CD4-positive, alpha-beta T cell treated with Interleukin-6 at 100 ng/mL for 8 hours (primary cell): ENCODE measurements at regions not wholly inside any gene's neighbourhood (a gene's known extent, or its start where the extent isn't known, plus 50 kb on each side); places are given as distances from the start of the nearest gene placed in this dataset.
"Not testable (repeated sequence)": the region's sequence is repeated elsewhere in the genome, so short reads cannot be mapped to it uniquely, and the experiment has no call there.

Source experiments
- DNase-seq: peaks from one replicate; pipeline ENCODE4 v3.0.0-alpha.2; 2020; ENCODE audit warnings: mixed read lengths, low spot score

DNA sequence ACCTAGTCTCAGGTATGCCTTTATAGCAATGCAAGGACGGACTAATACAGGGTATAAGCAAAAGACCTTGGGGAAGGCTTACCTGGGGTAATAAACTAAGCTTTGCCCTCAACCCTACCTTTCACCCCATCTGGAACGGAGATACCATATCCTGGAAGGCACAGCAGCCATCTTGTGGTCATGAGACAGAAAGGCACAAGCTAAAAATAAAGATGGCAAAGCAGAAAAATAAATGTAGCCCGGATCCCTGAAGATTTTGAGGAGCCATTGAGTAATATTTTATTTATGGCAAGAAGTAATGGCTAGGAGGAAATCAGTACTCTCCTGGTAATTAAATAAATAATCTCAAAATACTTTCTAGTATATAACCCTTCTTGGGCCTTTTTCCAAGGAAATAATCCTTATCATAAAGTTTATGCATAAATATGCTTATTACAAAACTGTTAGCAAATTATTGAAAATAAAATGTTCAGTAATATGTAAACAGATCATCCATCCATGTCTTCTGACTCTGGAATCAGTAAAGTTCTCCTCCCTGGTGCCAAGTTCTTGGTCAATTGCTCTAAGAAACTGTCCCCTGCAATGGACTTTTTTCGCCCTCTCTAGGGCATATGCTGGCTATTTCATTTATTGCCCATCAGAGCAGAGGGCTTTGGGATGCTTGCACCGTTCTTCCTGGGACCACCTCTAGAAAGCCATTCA, 198.7 kb downstream of the SPP2 start:
- no peak for DNase-seq

DNA sequence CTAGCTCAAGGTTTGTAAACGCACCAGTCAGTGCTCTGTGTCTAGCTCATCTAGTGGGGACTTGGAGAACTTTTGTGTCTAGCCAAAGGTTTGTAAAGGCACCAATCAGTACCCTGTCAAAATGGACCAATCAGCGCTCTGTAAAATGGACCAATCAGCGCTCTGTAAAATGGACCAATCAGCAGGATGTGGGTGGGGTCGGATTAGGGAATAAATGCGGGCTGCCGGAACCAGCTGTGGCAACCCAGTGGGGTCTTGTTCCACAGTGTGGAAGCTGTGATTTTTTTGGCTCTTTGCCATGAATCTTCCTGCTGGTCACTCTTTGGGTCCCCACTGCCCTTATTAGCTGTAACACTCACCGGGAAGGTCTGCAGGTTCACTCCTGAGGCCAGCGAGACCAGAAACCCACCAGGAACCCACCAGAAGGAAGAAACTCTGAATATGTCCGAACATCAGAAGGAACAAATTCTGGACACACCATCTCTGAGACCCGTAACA, 197.8 kb downstream of the SPP2 start:
- DNase-seq: not testable (repeated sequence)

DNA sequence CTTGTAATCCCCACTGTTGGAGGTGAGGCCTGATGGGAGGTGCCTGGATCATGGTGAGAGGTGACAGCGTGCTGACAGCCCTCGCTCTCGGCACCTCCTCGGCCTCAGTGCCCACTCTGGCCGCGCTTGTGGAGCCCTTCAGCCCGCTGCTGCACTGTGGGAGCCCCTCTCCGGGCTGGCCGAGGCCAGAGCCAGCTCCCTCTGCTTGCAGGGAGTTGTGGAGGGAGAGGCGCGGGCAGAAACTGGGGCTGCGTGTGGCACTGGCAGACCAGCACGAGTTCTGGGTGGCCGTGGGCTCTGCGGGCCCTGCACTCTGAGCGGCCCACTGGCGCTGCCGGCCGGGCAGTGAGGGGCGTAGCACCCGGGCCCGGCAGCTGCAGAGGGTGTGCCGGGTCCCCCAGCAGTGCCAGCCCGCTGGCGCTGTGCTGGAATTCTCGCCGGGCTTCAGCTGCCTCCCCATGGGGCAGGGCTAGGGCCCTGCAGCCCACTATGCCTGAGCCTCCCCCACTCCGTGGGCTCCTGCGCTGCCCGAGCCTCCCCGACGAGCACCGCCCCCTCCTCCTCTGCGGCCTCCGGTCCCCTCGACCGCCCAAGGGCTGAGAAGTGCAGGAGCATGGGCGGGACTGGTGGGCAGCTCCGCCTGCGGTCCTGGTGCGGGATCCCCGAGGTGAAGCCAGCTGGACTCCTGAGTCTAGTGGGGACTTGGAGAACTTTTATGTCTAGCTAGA, 197.1 kb downstream of the SPP2 start:
- DNase-seq: no peak

DNA sequence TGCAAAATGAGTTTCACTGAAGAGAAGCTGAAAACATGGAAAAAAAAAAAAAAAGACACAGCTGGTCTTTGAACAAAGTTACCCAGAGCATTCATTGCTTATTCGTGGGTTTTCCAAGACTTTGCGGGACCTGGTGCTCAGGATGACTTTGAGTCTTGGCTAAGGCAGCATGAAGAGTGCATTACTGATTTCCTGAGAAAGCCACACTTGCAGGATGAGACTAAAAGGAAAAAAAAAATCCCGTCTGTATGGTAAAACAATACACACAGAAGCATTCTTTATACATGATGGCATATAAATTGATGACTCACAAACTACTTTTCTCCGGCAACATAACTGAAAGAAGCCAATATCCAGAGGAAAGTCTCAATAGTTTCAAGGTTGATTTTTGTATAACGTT, 195.4 kb downstream of the SPP2 start:
- DNase-seq: no peak

GRCh38 chr2:234243871-234244565, 193.5 kb downstream of the SPP2 start:
- DNase-seq: no peak

DNA sequence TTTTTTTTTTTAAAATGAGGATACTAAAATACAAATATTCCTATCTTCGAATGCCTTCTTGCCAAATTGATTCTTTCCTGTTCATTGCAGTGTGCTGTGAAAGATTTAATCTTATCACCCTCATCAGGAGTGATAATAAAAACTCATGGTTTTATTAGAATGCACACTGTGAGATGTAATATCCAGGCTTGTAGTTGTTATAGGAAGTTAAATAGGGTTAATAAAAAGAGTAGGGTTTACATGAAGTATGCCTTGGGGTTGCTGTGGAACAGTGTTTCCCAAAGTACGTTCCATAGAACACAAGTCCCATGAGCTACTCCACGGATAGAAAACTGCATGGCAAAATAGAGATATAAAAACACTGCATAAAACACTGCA, 191.9 kb downstream of the SPP2 start:
- DNase-seq: no peak

GRCh38 chr2:234241656-234242458, 191.4 kb downstream of the SPP2 start:
- no peak for DNase-seq

DNA sequence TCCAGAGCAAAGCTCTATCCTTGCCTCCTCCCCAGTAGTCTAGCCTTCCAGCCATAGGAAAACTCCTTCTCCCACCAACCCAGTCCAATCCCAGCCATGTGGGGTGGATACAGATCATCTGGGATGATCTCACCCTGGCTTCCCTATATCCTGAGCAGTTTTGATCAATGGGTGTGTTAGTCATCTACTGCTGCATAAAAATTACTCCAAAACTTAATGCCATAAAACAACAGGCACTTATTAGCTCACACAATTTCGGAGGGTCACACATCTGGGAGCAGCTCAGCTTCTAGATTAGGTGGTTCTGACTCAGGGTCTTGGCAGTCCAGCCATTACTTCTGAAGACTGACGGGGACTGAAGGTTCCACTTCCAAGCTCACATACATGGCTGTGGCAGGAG, 190.4 kb downstream of the SPP2 start:
- no peak for DNase-seq

DNA sequence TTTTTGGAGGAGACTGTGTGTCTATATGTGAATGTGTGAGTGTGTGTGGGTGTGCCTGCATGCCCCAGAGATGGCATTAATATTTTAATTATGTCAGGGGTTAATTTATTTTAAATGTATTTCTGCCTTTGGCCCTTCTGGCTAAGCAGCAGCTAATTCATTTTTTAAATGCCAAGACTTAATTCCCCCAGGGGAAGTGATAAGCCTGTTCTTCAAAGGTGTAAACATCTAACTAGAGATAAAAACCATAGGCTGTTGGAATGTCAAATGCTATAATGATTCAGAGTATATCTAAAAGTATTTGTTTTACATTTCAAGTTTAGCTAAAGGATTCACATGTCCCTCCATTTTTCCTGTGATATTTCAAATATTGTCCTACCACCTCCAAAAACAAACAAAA, 184.7 kb downstream of the SPP2 start:
- DNase-seq: no peak

GRCh38 chr2:234231460-234231859, 181.0 kb downstream of the SPP2 start:
- DNase-seq: no peak

DNA sequence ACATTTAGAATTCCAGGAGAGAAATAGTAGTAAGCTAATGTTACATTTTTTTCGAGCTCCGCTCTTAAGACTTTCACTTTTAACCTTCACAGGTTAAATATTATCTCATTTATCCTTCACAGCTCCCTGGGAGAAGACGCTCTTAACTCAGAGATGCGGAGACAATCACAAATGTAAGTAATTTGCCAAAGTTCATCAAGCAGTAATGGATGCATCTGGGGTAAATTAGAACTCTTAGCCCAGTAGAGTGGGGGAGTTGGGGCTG, 168.5 kb downstream of the SPP2 start:
- DNase-seq: no peak

- DNase-seq: peak; percentile 20
These were observed 168.0 kb downstream of the SPP2 start for GRCh38 chr2:234218266-234219045.

GRCh38 chr2:234212534-234212933, 162.0 kb downstream of the SPP2 start:
- DNase-seq: no peak

GRCh38 chr2:234211797-234212196, 161.3 kb downstream of the SPP2 start:
- DNase-seq: no peak

DNA sequence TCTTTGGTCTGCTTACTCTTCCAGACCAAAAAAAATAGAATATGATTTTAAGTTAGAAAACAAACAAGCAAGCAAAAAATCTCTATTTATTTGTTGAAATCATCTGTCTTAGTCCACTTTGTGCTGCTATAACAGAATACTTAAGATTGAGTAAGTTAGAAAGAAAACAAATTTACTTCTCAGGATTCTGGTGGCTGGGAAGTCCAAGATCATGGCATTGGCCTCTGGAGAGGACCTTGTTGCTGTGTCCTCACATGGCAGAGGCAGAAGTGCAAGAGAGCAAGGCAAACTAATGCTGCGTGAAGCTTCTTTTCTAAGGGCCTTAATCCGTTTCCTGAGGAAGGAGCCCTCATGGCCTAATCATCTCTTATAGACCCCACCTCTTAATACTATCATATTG, 156.2 kb downstream of the SPP2 start:
- no peak for DNase-seq

GRCh38 chr2:234204480-234204879, 154.0 kb downstream of the SPP2 start:
- DNase-seq: no peak

- no peak for DNase-seq
These were observed 152.9 kb downstream of the SPP2 start for GRCh38 chr2:234203135-234203984.

GRCh38 chr2:234202601-234203000, 152.1 kb downstream of the SPP2 start:
- DNase-seq: no peak

DNA sequence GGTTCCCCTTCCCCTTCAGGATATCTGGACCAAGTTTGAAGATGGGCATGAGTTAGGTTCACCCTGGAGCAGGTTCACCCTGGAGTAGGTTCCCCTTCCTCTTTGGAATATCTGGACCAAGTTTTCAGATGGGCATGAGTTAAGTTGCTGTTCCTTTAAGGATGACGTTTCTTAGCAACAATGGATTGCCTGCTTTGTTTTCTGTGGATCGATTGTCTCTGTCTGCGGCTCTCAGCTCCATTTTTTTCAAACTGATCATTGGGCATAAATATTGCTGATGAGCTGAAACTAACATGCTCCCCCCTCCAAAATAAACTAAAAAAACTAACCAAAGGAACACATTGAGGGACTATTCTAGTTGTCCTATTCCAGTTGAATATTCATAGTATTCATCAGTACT, 149.5 kb downstream of the SPP2 start:
- DNase-seq: no peak

- no peak for DNase-seq
These were observed 148.5 kb downstream of the SPP2 start for GRCh38 chr2:234198976-234199375.

DNA sequence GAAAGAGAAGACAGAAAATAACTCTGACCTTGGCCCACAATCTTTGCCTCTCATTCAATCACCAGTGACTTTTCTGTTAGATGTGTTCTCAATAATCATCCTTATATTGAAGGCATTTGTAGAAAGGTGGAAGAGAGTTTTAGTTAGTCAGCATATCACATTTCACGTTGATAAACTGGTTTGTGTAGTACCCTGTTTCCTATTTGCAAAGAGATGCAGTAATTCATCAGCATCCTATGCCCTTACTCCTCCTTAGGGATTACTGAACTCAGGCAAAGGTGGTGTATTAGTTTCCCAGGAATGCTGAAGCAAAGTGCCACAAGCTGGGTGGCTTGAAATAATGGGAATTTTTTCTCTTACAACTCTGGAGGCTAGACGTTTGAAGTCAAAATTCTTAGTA, 145.0 kb downstream of the SPP2 start:
- DNase-seq: no peak
